G401 (cell line): ENCODE measurements at regions not wholly inside any gene's neighbourhood (a gene's known extent, or its start where the extent isn't known, plus 50 kb on each side); places are given as distances from the start of the nearest gene placed in this dataset.

Source experiments
- DNase-seq: peaks from one replicate; pipeline ENCODE4 v3.0.0-alpha.2; 2015; ENCODE audit warnings: low spot score
- in situ Hi-C: cut with HindIII; loops from 2 replicates; pipeline ENCODE4 v1.10.0; 2016; ENCODE audit warnings: low sequenced_read_pairs, mixed read lengths

DNA sequence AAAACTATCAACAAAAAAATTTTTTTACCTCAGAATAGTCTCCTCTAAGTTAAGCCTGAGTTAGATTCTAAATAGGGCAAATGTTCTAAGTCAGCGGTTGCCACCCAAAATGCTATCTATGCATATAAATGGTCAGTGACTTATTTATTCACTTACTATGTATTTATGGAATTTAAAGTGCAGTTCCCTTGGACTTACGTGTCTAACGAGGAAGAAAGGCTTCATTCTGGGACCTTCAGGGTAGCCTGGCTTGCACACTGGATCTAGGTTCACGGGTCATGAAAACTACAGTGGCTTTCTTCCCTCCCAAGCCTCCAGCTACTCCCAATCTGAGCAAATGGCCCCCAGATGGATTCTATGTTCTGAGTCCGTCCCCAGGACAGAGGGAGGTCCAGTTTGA lies 77.1 kb downstream of the ARF6 start:
- in situ Hi-C loops, result no loop called here

DNA sequence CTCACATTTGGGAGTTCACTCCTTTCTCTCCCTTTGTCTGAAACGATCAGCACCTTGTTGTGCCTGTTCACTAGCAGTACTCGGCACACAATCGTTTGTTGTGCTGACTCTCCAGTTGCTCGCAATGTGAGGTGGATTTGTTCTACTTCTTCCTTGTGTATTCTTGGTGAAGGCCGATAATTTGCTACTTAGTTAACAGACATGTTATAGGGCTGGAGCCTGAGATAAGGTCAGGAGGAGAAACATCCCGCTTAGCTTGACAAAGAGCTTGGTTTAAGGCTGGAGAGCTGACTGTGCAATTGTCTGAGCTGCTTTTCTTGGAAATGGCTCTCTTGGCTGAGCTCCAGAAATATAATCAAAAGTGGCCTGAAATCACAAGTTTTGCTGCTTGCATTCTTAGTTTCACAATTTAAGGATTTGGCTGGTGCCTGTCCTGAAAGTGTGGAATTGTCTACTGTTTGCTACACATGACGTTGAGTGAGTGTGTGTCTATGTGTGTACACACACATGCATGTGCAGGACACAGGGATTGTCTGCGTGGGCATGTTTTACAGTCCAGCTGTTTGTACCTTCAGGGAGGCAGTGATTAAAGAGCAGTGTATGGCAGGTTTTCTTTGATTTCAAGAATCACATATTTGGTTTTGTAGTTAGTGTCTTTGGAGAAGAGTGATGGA lies 77.7 kb downstream of the ARF6 start:
- in situ Hi-C loops, result no loop called here
- DNase-seq, result no peak

More for the DNA sequence above, 77.1 kb downstream of the ARF6 start:
- DNase-seq, result no peak

DNA sequence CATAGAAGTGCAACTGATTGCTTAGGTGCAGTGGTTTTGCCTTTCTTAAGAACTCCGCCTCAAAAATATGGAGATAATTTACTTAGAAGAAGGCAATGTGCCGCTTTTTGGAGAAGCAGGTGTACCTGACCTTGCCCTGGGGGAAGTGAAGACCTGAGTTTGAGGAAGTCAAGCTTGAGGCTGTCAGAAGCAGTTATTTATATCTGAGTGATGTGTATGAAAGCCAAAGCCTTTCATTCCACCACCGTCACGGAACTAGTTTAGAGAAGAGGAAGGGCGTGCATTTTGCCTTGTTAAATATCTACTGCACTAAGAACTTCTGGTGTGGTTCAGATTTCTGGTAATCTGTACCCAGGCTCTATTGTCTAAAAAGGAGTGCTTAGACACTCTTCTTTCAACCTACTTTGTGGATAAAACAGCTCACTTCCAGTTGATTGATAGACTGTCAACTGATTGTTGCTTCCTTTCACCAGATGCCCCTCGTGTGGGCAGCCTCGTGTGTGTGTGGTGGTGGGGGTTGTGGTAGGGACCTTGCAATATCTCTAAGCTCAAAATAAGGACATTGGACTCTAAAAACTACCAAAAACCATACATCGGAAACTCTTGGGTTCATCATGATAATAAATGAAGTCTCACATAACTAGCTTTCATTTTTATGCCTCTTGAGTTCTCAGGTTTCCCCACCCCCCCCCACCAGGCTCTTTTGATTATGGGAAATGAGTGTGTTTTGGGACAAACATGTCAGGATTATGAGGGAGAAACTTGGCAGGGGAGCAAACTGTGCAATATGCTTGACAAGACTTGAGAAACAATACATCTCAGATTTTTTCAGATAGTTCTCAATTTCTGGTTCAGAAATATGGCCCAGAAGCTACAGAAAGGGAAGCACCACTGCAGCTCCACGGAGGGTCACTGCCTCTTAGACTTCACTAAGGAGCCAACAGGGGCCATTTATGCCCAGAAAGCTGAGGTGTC lies 78.6 kb downstream of the ARF6 start:
- DNase-seq, result no peak
- in situ Hi-C loops, result no loop called here

DNA sequence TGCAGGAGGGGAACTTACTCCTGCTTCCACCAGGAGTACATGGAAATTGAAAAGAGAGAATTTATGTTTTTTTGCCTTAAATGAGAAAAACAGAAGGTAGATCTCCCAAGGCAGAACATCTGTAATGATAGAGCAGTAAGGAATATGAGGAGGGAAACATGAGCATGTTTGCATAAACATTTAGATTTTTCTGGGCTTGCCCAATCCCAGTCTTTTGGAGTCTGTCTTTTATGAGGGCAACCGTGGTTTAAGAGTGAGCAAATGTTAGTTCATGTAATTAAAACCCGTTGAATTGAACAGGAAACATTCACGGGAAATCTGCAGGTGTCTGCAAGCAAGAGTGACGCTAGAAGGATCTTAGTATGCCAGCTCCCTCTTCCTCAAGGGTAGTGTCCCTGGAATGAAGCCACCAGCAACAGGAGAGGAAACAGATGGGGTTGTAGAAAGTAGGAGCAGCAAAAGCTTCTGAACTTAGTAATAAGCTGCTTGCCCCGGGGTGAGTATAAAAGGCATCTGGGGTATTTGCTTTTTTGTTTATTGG lies 79.3 kb downstream of the ARF6 start:
- in situ Hi-C loops, result no loop called here
- DNase-seq, result peak; percentile 78

DNA sequence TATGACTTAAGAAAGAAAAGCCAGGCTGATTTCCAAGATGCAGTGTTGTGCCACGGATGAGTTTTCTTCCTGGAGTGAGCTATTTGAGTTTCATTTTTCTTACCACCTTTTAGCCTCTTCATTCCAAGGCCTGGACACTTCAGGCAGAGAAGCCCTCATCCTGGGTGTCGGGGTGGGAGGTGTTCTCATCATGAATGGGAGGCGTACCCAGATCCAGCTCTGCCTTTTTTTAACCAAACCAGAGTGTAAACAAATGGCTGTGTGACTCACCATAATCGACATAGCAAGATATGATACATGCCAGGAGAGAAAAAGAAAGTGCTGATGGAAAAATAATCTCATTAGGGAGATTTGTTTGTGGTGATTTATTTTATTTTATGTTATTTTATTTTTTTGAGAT lies 79.9 kb downstream of the ARF6 start:
- no peak for DNase-seq
- in situ Hi-C loops, result no loop called here

DNA sequence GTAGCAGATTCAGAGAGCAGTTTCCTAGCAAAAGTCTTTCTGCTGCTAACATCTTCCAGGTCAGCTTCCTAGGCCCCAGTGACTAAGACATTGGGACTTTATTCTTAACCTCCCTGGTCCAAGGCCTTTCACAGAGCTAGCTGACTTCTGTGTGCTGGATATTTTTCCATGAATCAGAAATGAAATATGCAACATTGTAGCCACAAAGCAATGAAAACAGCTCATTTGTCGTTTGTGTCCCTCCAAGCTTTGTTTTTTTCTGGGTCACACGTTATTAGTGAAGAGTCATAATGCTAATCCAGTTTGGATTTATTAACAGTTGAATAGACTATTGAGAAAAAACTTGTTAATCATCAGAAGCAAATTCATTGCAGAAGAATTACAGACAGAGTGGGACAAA lies 82.4 kb downstream of the ARF6 start:
- no peak for DNase-seq
- in situ Hi-C loops, result no loop called here

DNA sequence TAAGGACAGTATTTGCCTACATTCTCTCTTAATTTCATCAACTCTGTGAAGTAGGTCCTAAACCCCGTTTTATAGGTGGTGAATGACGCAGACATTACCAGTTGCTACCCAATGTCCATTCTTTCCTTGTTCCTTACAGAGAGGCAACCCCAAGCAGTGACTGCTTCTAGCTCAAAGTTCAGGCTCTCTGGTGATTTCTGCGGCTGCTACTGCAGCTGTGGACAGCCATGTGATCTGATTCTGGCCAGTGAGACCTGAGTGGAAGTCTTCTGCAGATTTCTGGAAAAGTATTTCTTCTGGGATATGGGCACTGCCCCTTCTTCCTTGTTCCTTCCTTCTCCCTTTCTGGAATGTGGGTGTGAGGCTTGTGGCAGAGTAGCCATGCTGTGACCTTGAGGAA lies 82.9 kb downstream of the ARF6 start:
- DNase-seq, result no peak
- in situ Hi-C loops, result no loop called here

DNA sequence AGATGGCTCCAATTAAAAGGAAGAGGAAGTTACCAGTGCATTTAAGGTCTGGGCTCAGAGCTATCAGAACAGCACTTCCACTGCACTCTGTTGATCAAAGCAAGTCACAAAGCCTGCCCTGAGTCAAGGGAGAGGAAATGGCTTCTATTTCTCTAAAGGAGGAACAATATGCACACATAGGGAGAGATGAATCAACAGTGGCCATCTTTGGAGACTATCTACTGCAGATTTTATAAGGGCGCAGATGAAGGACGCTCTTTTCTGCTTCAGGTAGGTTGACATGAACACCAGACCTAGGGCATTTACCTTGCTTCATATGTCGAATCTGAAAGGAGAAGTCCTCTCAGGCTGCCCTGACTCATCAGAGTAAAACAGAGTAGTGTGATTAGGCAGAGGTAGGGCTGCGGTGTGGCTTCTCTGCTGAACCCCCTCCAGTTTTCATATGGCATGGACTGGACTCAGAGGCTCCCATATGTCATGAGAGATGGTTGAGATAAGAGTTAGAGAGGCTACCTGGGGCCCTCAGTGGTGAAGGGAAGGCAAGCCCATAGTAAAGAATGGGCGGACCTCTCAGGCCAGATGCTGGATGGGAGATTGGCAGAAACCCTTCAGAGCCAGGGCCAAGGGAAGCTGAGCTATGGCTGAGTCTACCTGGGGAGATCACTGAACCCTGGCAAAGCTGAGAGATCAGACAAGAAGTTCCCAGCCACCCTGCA lies 84.4 kb downstream of the ARF6 start:
- DNase-seq, result no peak
- in situ Hi-C loops, result no loop called here

DNA sequence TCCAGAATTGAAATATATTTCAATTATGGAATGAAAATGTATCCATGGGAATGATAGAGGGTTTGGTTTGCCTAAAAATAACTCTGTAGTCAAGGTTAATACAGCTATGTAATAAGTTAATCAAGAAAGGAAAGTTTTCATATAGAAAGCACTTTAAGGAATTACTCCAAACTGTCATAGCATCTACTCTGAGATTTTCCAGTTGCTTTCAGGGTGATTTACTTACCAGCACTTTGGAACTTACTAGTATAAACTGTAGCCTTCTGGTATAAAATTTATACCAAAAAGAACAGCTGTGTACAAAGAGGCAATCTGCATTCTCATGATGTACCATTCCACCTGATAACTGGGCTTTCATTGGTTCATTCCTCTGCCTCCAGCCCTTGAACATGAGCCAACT lies 87.1 kb downstream of the ARF6 start:
- in situ Hi-C loops, result no loop called here

DNA sequence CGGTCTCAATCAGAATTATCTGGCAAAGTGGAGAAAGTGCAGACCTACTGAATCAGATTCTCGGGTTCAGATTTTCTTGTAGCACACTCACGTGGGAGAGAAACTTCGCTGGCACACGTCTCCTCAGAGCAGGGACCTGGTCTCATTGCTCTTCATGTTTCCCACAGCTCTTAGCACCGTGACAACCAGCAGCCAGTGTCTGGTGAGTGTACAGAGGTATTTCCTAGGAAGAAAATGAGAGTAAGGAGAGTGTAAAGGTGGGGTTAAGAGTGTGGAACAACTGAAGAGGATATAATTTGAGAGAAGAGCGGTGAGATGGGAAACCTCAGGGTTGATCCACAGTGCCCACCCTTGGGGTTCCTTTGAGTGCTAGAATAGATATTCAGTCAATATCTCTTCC lies 89.2 kb downstream of the ARF6 start:
- in situ Hi-C loops, result no loop called here
- no peak for DNase-seq

More for the DNA sequence above, 87.1 kb downstream of the ARF6 start:
- DNase-seq, result no peak

DNA sequence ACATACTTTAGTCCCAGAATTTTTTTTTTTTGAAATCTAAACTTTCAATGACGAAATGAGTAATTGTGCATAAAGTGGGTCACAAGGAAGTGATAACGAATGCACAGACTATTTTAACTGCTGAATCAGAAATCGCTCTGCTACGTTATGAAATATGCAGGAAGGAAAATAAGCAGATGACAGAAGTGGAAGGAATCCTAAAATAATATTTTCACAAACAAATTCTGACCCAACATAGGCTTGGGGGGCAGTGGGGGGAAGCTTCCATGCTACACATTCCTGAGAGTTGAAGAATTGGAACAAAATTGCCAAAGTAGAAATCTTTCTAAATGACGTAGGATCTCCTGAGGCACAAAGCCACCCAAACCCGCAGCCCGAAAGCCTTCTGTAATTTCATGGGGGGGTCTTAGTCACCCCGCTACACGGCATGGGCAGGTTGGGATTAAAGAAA lies 89.6 kb downstream of the ARF6 start:
- in situ Hi-C loops, result no loop called here
- no peak for DNase-seq

DNA sequence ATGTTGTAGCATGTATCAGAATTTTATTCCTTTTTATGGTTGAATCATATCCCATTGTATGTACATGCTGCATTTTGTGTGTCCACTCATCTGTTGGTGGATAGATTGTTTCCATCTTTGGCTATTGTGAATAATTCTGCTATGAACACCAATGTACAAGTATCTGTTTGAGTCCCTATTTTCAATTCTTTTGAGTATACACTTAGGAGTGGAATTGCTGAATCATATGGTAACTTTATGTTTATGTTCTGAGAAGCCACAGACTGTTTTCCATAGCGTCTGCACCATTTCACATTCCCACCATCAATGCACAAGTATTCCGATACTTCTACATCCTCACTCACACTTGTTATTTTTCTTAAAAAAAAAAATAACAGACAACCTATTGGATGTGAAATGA lies 91.5 kb downstream of the ARF6 start:
- no peak for DNase-seq
- in situ Hi-C loops, result no loop called here

DNA sequence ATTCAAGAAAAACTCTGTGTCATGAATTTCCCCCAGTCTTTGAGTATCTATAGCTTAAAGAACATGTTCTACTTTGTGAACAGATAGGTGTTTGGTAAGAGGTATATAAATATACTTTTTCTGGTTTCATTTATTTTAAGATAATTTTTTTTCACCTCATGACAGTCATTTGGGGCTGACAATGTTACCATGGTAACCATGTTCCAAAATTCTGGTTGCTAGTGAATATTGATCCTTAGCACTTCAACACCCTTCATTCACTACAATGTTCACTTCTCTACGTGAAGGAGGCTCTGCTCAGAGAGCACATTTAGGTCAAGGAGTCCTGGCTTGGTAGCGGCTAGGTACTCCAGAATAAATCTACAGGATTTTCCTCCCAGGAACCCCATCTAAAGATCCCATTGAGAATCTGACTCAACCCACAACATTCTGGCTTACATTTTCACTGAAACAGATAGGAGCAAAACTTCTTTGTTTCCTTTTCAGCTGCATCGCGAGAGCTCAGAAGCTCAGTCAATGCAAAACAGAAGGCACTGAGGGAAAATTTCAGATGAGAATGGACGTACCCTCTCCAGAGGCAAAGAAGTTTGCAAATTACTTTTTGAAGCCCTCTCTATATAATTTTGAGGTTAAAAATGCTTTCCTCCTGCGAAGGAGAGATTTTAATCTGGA lies 93.6 kb downstream of the ARF6 start:
- DNase-seq, result no peak
- in situ Hi-C loops, result no loop called here

DNA sequence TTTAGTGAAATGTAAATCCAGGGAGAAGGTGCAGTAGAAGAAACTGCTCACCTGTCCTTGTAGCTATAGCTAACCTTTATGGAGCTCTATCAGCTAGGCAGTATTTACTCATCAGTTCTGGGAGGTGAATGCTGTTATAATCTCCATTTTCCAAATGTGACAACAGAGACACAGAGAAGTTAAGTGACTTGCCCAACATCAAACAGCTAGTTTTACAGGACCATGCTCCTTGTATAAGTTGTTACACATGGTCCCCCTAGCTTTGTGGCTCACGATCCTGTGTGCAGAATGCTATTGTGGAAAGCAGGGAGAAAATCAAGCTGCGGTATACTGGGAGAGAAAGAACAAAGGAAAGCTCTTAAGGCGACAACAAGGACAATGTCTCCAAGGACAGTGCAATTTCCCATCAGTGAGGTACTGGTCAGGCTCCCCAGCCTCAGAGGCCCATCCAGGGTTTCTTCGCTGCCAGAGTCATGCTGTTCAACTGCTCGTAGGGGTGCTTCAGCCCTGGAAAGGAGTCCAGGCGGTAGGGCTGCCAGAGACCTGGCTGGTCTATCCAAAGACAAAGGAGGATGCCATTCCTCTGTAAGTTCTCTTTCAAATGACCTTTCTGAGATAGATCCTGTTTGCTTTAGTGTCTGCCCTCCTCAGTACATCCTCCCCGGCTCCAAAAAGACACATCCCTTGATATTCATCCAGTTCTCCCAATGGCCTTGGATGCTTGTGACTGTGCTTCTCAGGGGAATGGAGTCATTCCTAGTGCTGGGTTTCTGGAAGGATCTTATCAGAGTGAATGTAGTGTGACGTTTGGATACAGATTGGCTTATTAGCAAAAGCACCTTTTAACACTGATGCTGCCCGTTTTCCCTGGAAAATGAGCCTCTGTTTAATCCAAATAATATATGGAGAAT lies 95.5 kb downstream of the ARF6 start:
- in situ Hi-C loops, result no loop called here
- DNase-seq, result peak; percentile 75

DNA sequence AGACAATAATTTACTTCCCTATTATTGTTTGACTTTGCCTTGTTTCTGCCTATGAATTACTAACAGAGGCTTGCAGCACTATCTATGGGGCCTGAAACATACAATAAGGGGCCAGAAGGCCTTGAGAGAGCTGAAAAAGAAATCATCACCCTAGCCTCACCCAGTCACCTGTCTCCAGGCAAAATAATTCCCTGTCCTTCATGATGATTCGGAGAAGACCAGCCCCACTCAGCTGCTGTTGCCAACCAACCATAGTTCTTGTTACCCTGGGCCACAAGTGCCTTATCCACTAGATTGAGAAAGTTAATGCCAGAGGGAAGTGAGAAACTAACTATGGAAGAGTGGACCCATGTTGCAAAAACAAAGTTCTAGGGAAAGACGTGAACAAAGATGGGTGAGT lies 97.1 kb downstream of the ARF6 start:
- in situ Hi-C loops, result no loop called here
- no peak for DNase-seq

DNA sequence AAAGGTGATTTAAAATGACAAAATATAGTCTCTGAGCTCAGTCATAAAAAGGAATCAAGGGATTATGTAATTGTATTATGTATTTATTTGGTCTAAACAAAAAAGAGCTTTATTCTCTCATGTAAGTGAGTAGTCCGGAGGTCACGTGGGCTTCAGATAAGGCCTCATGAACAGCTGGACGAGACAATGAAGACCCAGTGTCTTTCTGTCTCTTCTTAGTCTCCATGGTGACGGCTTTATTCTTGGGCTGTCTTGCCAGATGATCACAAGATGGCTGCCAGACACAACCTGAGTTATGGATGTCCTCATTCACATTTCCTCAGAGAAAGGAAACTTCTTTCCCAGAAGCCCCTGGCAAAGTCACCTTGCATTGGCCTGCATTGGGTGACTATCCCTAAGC lies 98.6 kb downstream of the ARF6 start:
- in situ Hi-C loops, result no loop called here

DNA sequence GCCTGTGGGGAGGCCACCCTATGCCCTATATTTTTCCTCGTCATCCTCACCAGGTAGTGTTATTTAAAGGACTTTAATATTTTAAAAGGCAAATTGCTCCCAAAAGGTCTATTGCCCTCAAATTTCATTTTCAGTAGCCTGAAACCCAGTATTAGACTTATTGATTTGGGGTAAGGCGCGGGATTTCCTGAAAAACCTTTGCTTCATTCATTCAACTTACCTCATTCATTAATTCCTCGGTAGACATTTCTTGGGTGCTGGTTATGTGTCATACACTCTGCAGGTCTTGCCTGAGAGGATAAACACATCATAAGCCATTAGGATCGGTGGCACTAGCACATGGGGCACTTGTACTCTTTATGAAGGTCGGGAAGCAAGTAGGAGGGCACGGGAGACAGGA lies 99.2 kb downstream of the ARF6 start:
- DNase-seq, result no peak
- in situ Hi-C loops, result no loop called here

More for the DNA sequence above, 98.6 kb downstream of the ARF6 start:
- no peak for DNase-seq

DNA sequence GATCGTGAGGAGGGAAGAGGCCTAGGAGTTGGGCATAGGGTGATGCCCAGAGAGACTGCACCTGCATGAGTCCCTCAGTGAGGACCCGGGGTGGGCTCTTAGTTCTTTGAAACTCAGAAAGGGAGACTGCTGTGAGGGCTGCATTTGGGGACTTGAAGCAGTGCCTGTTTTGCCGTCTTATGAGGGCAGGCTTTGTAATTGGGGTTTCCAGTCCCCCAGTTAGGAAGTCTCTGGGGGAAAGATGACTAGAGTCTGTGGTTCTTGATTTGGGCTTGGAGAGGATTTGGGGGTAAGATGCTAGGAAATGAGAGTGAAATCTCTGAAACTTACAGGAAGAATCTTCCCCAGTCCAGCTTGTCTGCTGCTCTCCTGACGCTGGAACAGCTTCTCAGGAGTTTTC lies 99.6 kb downstream of the ARF6 start:
- in situ Hi-C loops, result no loop called here
- DNase-seq, result no peak
